Activated CD4-positive, alpha-beta T cell treated with anti-CD3 and anti-CD28 coated beads, Interleukin-2, amount 10 ng/mL, durations not matched to agents 7 days and 5 days (primary cell): ENCODE measurements at regions not wholly inside any gene's neighbourhood (a gene's known extent, or its start where the extent isn't known, plus 50 kb on each side); places are given as distances from the start of the nearest gene placed in this dataset.

Experiments
- CTCF ChIA-PET: fragments of 350-600 bp; sonication (Branson Sonifier 250); formaldehyde crosslinking; loops from one replicate; lab custom pipeline; 2021; ENCODE audit warnings: antibody characterized with exemption; lab: Charles Lee
- POLR2A ChIA-PET: fragments of 350-600 bp; sonication (Branson Sonifier 250); formaldehyde crosslinking; loops from one replicate; lab custom pipeline; 2021; ENCODE audit warnings: antibody characterized with exemption; lab: Charles Lee
- DNase-seq: peaks from one replicate; pipeline ENCODE4 v3.0.0-alpha.2; 2020
- H3K27ac Mint-ChIP-seq: one replicate; pipeline ENCODE4 v1.8.0; 2021; ENCODE audit warnings: mild to moderate bottlenecking, moderate library complexity, mixed read lengths
- H3K27me3 Mint-ChIP-seq: one replicate; pipeline ENCODE4 v1.8.0; 2021; ENCODE audit warnings: mixed read lengths
- H3K36me3 Mint-ChIP-seq: one replicate; pipeline ENCODE4 v1.8.0; 2021; ENCODE audit warnings: low read depth, mixed read lengths
- H3K4me1 Mint-ChIP-seq: one replicate; pipeline ENCODE4 v1.8.0; 2021; ENCODE audit warnings: mixed read lengths
- H3K4me3 Mint-ChIP-seq: one replicate; pipeline ENCODE4 v1.8.0; 2021; ENCODE audit warnings: mild to moderate bottlenecking, moderate library complexity, mixed read lengths
- H3K9me3 Mint-ChIP-seq: one replicate; pipeline ENCODE4 v1.8.0; 2021; ENCODE audit warnings: mixed read lengths

DNA sequence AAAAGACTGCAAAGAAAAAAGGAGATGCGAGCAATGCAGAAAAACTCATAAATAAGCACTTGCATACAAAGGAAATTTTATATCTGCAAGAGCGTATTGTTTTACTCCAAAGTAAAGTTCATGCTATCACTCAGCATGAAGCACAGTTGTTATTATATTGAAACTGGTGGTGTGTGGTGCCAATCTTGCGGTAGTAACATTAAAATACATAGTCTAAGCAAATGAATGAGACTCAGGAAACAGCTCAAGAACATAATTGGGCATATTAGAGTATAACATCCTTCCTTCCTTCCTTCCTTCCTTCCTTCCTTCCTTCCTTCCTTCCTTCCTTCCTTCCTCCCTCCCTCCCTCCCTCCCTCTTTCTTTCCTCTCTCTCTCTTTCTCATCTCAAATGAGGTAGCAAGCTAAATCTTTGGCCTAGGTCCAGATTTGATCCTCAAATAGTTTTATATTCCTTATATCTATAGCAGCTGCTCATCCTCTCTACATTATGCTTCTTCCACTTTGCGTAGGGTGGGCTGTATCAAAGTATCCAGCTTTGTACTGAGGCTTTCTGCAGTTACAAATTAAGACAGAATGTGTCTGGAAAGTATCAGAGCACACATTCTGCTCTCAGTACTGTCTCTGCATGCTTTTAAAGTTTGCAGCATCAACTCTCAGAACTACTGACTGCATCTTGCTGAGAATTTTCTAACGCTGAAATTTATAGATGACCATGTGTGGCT, 718.3 kb downstream of the RERGL start:
- POLR2A ChIA-PET: no interaction called here
- H3K36me3 Mint-ChIP-seq: no peaks in the 10 kb centered on the region

DNA sequence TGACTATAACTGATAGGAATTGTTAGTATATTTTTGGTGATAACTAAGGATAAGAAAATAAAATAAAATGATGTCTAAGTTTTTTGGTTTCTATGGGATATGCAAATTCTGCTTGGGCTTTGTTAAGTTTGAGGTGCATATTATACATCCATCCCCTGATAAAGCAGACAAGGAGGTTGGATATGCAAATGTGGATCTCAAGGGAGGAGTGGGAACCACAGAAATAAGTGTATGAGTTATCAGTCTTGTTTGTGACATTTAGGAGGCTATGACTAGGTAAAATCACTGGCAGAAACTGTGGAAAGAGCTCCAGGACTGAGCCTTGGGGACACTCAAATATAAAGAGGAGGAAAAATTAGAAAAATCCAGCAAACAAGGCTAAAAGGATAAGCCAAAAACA, 719.4 kb downstream of the RERGL start:
- Mint-ChIP-seq H3K36me3 (no peaks in the 10 kb centered on the region), H3K27ac (no peak overlapping the region), H3K27me3 (no peaks in the 10 kb centered on the region), H3K4me3 (no peak overlapping the region), H3K4me1 (no peaks in the 10 kb centered on the region), H3K9me3 (peaks cover 18% of the 10 kb centered on the region)
- ChIA-PET CTCF (no interaction called here), POLR2A (no interaction called here)
- no peak for DNase-seq

More for the DNA sequence above, 718.3 kb downstream of the RERGL start:
- Mint-ChIP-seq H3K4me1 (no peaks in the 10 kb centered on the region), H3K4me3 (no peak overlapping the region), H3K9me3 (peaks cover 11% of the 10 kb centered on the region), H3K27me3 (no peaks in the 10 kb centered on the region), H3K27ac (no peak overlapping the region)
- CTCF ChIA-PET: no interaction called here
- DNase-seq: no peak

DNA sequence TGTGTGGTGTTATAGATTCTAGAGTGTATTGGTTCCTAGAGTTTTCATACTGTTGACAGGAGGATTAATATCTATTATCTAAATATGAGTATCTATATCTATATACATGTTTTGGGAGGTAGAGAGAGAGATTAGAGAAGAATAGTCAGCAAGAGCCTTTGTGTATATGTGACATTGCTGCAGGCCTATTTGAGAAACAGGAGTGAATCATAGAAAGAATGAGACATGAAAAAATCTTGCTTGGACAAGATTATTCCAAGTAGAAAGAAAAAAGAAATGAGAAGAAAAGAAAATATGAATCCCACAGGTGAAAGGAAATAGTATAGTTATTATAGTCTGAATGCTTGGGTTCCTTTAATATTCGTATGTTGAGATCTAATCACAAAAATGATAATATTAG, 720.4 kb downstream of the RERGL start:
- no peak overlapping the region for H3K4me3 Mint-ChIP-seq
- no peaks in the 10 kb centered on the region for H3K4me1 Mint-ChIP-seq
- ChIA-PET POLR2A (no interaction called here), CTCF (no interaction called here)
- H3K27me3 Mint-ChIP-seq: no peaks in the 10 kb centered on the region
- H3K36me3 Mint-ChIP-seq: no peaks in the 10 kb centered on the region
- no peak for DNase-seq
- peaks cover 24% of the 10 kb centered on the region for H3K9me3 Mint-ChIP-seq
- no peak overlapping the region for H3K27ac Mint-ChIP-seq

DNA sequence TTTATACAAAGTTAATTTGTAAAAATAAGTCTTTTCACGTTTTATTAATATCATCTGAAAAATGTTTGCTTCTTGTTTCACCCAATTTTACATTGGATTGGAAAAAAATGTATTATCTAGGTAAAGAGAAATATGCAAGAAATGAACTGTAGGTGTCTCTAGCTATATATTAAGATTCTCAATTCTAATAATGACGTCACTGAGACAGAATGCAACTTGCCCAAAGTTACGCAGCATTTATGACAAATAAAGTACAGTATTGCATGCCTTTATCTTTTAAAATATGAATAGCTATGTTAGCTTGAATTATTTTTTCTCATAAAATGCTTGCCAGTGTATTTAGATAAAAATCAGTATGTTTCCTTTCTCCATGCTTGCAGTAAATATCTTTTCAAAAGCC, 728.8 kb downstream of the RERGL start:
- ChIA-PET CTCF (no interaction called here), POLR2A (no interaction called here)
- H3K4me3 Mint-ChIP-seq: no peak overlapping the region
- H3K9me3 Mint-ChIP-seq: peaks cover 21% of the 10 kb centered on the region
- no peaks in the 10 kb centered on the region for H3K27me3 Mint-ChIP-seq
- no peaks in the 10 kb centered on the region for H3K36me3 Mint-ChIP-seq
- H3K4me1 Mint-ChIP-seq: no peaks in the 10 kb centered on the region
- no peak overlapping the region for H3K27ac Mint-ChIP-seq
- DNase-seq: no peak

DNA sequence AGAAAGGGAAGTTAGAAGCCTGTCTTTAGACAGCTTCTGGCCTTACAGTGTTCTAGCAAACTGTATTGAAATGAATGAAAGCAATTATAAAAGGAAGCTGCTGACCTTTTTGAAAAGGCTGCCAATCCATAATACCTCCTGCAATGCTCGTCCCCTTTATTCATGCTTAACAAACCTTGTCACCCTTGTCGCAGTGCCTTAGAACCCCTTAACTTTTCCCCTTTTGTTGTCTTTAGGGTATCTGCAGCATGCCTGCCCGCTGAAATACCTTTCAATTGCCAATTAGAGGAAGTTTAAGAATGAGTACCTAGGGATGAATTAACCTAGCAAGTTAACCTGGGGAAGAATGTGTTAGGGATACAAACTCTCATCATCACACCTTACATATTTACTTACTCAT, 731.2 kb downstream of the RERGL start:
- Mint-ChIP-seq H3K4me3 (no peak overlapping the region), H3K27me3 (no peaks in the 10 kb centered on the region), H3K36me3 (no peaks in the 10 kb centered on the region), H3K27ac (no peak overlapping the region), H3K9me3 (peaks cover 10% of the 10 kb centered on the region), H3K4me1 (no peaks in the 10 kb centered on the region)
- CTCF ChIA-PET: no interaction called here
- DNase-seq: no peak
- POLR2A ChIA-PET: no interaction called here

DNA sequence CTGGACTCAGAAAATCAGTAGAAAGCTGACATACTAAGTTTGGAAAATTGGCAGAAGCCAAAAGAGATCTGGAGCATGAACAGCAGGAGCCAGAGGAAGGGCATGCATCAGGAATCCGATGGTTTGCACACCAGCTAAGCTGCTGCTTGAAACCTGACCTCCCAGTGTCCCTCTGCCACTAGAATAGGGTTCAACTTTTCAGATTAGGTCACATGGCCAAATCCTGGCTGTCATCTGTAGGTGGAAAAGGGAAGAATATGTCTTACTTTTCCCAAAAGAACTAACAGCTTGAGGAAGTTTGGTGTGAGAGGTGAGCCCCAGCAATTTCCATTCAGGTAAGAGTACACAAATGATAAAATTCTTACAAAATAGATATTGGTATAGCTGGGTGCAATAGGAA, 732.6 kb downstream of the RERGL start:
- no peaks in the 10 kb centered on the region for H3K27me3 Mint-ChIP-seq
- DNase-seq: no peak
- H3K4me3 Mint-ChIP-seq: no peak overlapping the region
- H3K9me3 Mint-ChIP-seq: peaks cover 11% of the 10 kb centered on the region
- H3K4me1 Mint-ChIP-seq: no peaks in the 10 kb centered on the region
- ChIA-PET POLR2A (no interaction called here), CTCF (no interaction called here)
- no peaks in the 10 kb centered on the region for H3K36me3 Mint-ChIP-seq
- no peak overlapping the region for H3K27ac Mint-ChIP-seq

DNA sequence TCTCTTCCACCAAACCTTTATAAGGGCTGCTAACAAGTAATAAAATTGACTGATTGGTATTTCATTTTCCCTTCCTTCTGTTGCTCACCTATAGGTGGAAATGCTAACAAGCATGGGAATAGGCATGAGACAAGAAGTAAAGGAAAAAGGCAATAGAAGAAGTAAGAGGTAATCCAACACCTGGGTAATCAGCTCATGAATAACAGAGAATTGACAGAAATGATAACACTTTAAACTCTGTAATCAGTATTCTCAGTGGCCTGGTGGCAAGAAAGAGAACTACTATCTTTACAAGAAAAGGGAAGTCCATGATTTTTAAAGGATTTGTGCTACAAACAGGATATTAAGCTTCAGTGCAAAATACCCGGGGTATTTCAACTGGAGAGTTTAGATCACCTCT, 737.8 kb downstream of the RERGL start:
- no peaks in the 10 kb centered on the region for H3K4me1 Mint-ChIP-seq
- DNase-seq: no peak
- no peaks in the 10 kb centered on the region for H3K27me3 Mint-ChIP-seq
- no peaks in the 10 kb centered on the region for H3K36me3 Mint-ChIP-seq
- POLR2A ChIA-PET: no interaction called here
- H3K9me3 Mint-ChIP-seq: peaks cover 8% of the 10 kb centered on the region
- CTCF ChIA-PET: no interaction called here
- H3K27ac Mint-ChIP-seq: no peak overlapping the region
- H3K4me3 Mint-ChIP-seq: no peak overlapping the region

DNA sequence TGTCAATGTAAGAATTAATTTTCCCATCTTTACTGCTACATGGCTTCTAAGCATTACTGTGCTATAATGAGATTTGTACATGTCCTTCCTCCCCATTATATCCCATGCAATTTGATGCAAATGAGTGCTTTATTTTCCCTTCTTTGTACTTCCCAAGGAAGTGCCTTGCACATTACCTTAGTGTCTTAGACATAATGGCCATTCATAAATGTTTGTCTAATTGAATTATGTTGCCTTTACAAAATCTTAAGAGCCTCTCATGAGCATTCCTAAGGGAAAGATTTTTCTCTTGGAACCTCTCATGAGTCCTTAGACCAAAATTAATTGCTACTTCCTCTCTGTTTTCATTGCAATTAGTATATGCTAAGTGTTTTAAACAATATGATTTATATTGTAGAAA, 741.7 kb downstream of the RERGL start:
- Mint-ChIP-seq H3K36me3 (no peaks in the 10 kb centered on the region), H3K27me3 (no peaks in the 10 kb centered on the region), H3K9me3 (peaks cover 12% of the 10 kb centered on the region), H3K4me1 (no peaks in the 10 kb centered on the region), H3K4me3 (no peak overlapping the region), H3K27ac (no peak overlapping the region)
- DNase-seq: no peak
- POLR2A ChIA-PET: no interaction called here
- CTCF ChIA-PET: no interaction called here

DNA sequence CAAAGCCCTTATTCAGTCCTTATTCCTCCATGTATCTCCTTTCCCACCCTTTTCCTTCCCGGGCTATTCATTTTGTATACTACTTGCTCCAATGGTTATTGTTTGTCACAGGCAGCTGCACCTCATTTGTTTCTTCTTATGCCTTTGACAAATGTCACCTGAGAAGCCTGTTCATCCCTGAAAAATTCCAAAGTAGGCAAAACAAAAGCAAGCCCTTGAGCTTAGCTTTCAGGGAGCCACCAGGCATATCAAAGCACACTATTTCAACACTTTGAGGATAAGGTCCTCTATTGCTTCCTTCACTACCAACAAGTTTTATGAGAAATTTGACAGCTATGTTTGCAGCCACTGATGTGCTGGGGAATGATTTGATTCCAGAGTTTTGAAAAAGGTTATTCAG, 738.7 kb upstream of the LMO3 start:
- no peak overlapping the region for H3K4me3 Mint-ChIP-seq
- no peaks in the 10 kb centered on the region for H3K4me1 Mint-ChIP-seq
- ChIA-PET CTCF (no interaction called here), POLR2A (no interaction called here)
- no peaks in the 10 kb centered on the region for H3K36me3 Mint-ChIP-seq
- H3K9me3 Mint-ChIP-seq: peaks cover 8% of the 10 kb centered on the region
- H3K27ac Mint-ChIP-seq: no peak overlapping the region
- H3K27me3 Mint-ChIP-seq: no peaks in the 10 kb centered on the region
- no peak for DNase-seq

DNA sequence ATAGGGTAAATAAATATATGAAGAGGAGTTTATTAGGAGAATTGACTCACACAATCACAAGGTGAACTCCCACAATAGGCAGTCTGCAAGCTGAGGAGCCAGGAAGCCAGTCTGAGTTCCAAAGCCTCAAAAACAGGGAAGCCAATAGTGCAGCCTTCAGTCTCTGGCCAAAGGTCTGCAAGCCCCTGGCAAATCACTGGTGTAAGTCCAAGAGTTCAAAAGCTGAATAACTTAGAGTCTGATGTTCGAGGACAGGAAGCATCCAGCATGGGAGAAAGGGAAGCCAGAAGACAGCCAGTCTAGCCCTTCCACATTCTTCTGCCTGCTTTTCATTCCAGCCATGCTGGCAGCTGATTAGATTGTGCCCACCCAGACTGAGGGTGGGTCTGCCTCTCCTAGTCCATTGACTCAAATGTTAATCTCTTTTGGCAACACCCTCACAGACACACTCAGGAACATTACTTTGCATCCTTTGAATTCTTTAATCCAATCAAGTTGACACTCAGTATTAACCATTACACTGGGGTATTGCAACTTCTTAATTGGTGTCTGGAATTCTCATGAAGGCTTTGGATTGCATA, 736.5 kb upstream of the LMO3 start:
- ChIA-PET POLR2A (no interaction called here), CTCF (no interaction called here)
- no peak for DNase-seq
- no peaks in the 10 kb centered on the region for H3K4me1 Mint-ChIP-seq
- H3K27me3 Mint-ChIP-seq: no peaks in the 10 kb centered on the region
- H3K4me3 Mint-ChIP-seq: no peak overlapping the region
- no peak overlapping the region for H3K27ac Mint-ChIP-seq
- no peaks in the 10 kb centered on the region for H3K36me3 Mint-ChIP-seq
- H3K9me3 Mint-ChIP-seq: peaks cover 6% of the 10 kb centered on the region

DNA sequence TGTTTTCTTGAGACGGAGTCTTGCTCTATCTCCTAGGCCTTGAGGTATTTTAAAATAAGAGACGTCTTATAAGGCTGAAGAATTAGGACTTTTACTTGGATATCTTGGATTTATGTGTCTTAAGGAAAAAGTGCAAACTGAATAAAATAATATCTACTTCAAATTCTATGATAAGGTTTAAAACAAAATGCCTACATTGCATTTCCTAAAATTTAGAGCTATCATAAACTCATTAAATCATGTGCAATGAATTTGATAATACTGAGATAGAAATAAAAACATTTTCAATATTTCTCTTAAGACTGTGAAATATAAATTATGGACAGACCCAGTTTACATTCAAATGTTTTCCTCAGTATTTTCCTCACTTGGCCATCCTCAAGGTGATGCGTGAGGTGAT, 729.5 kb upstream of the LMO3 start:
- no peak for DNase-seq
- no peak overlapping the region for H3K4me3 Mint-ChIP-seq
- H3K4me1 Mint-ChIP-seq: no peaks in the 10 kb centered on the region
- CTCF ChIA-PET: no interaction called here
- POLR2A ChIA-PET: no interaction called here
- no peaks in the 10 kb centered on the region for H3K36me3 Mint-ChIP-seq
- no peak overlapping the region for H3K27ac Mint-ChIP-seq
- H3K27me3 Mint-ChIP-seq: no peaks in the 10 kb centered on the region
- H3K9me3 Mint-ChIP-seq: peaks cover 2% of the 10 kb centered on the region

DNA sequence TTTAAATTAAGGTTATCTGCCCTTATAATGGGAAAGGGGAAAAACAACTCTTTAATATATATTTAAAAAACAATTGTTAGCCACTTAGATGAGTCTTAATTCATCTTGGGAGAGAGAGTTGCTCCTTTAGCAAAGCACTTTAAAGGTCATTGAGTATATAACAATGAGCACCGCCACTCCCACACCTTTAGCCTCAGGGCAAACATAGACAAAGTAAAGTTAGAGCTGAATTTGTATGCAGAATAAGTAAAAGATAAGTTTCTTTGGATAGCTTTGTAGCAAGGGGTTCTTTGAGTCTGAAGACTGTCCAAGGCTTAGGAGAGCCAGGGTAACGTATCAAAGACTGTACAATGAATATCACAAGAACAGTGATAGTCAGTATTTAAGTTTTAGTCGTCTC, 728.8 kb upstream of the LMO3 start:
- Mint-ChIP-seq H3K4me1 (no peaks in the 10 kb centered on the region), H3K9me3 (peaks cover 4% of the 10 kb centered on the region), H3K27me3 (no peaks in the 10 kb centered on the region), H3K36me3 (no peaks in the 10 kb centered on the region), H3K27ac (no peak overlapping the region), H3K4me3 (no peak overlapping the region)
- ChIA-PET POLR2A (no interaction called here), CTCF (no interaction called here)
- no peak for DNase-seq

DNA sequence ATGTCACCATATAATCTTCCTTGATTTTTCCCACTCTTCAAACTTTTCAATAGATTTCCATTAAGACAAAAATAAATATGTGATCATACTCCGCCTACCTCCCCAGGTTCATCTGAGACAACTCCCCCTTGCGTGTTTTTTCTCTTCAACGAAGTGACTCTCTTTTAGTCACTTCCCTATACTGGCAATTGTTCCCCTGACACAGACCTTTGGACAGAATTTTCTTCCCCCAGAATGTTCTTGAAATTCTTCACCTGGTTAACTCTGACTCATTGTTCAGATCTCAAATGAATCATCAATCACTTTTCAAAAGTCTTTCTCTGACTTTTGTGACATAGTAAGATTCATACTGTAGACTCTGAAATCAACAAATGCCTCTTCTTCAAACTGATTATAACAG, 727.3 kb upstream of the LMO3 start:
- DNase-seq: no peak
- peaks cover 4% of the 10 kb centered on the region for H3K9me3 Mint-ChIP-seq
- ChIA-PET CTCF (no interaction called here), POLR2A (no interaction called here)
- H3K27ac Mint-ChIP-seq: no peak overlapping the region
- no peaks in the 10 kb centered on the region for H3K27me3 Mint-ChIP-seq
- no peak overlapping the region for H3K4me3 Mint-ChIP-seq
- no peaks in the 10 kb centered on the region for H3K36me3 Mint-ChIP-seq
- H3K4me1 Mint-ChIP-seq: no peaks in the 10 kb centered on the region

DNA sequence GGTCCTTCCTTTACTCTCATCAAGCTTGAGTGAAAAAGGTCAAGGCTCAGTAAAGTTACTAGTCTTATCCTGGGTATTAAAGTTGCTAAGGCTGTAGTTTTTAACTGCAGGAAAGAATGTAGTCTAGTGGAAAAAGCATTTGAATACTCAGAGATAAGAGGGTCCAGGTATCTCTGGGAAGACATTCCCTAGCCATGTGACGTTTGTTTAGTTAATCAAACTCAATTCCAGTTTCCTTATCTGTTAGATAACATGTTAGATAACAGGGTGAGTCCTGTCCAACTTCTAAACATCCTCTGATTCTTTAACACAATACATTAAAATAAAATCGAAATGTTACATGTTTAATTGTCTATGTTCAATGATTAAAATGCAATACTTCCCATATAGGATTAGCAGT, 720.7 kb upstream of the LMO3 start:
- H3K36me3 Mint-ChIP-seq: no peaks in the 10 kb centered on the region
- H3K4me3 Mint-ChIP-seq: no peak overlapping the region
- no peak for DNase-seq
- H3K27ac Mint-ChIP-seq: no peak overlapping the region
- no peaks in the 10 kb centered on the region for H3K27me3 Mint-ChIP-seq
- POLR2A ChIA-PET: no interaction called here
- H3K9me3 Mint-ChIP-seq: peaks cover 10% of the 10 kb centered on the region
- no peaks in the 10 kb centered on the region for H3K4me1 Mint-ChIP-seq
- CTCF ChIA-PET: no interaction called here
